BE2C (cell line): ENCODE measurements at regions not wholly inside any gene's neighbourhood (a gene's known extent, or its start where the extent isn't known, plus 50 kb on each side); places are given as distances from the start of the nearest gene placed in this dataset.

Experiments used
- DNase-seq: peaks from one replicate; pipeline ENCODE4 v3.0.0-alpha.2; 2020
- H3K27me3 ChIP-seq: fragments of 250-450 bp; sonication (Bioruptor Pico); 2 replicates; pipeline ENCODE4 v1.5.1; 2020; ENCODE audit warnings: mild to moderate bottlenecking
- H3K36me3 ChIP-seq: fragments of 250-450 bp; sonication (Bioruptor Pico); 2 replicates; pipeline ENCODE4 v1.5.1; 2020; ENCODE audit warnings: mild to moderate bottlenecking
- H3K4me1 ChIP-seq: fragments of 250-450 bp; sonication (Bioruptor Pico); 2 replicates; pipeline ENCODE4 v1.5.1; 2020
- H3K4me3 ChIP-seq: 2 replicates; pipeline ENCODE4 v1.5.1; 2011; ENCODE audit warnings: low read depth, low read length
- H3K9me3 ChIP-seq: fragments of 250-450 bp; sonication (Bioruptor Pico); 2 replicates; pipeline ENCODE4 v1.5.1; 2020
- TF ChIP-seq, protein P1 (sequence below): IDR thresholded peaks from 2 replicates; pipeline ENCODE4 v1.5.1; 2012; ENCODE audit warnings: mild to moderate bottlenecking, low read depth, low read length

DNA sequence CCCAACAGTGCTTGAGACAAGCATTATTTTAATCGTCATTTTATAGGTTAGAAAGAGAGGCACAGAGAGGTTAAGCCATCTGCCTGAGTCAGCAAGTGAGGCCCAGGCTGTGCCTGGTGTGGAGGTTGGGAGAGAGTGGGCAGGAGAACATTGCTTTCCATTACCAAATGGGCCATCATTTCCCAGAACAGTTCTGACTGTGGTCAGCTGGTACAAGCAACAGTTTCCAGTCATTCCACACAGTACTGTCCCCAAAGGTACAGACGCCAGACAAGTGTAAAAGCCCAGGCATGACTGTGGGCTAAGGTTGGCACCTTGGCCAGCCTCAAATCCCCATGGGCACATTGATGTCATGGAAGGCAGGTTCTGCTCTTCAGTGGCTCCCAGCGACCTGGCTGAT, 98.2 kb upstream of the LCLAT1 start:
- H3K4me3 ChIP-seq, result no peak overlapping the region
- TF ChIP-seq, protein P1, sequence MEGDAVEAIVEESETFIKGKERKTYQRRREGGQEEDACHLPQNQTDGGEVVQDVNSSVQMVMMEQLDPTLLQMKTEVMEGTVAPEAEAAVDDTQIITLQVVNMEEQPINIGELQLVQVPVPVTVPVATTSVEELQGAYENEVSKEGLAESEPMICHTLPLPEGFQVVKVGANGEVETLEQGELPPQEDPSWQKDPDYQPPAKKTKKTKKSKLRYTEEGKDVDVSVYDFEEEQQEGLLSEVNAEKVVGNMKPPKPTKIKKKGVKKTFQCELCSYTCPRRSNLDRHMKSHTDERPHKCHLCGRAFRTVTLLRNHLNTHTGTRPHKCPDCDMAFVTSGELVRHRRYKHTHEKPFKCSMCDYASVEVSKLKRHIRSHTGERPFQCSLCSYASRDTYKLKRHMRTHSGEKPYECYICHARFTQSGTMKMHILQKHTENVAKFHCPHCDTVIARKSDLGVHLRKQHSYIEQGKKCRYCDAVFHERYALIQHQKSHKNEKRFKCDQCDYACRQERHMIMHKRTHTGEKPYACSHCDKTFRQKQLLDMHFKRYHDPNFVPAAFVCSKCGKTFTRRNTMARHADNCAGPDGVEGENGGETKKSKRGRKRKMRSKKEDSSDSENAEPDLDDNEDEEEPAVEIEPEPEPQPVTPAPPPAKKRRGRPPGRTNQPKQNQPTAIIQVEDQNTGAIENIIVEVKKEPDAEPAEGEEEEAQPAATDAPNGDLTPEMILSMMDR, result no peak
- H3K9me3 ChIP-seq, result no peaks in the 10 kb centered on the region
- no peaks in the 10 kb centered on the region for H3K4me1 ChIP-seq
- H3K36me3 ChIP-seq, result no peaks in the 10 kb centered on the region
- DNase-seq, result no peak
- no peaks in the 10 kb centered on the region for H3K27me3 ChIP-seq

DNA sequence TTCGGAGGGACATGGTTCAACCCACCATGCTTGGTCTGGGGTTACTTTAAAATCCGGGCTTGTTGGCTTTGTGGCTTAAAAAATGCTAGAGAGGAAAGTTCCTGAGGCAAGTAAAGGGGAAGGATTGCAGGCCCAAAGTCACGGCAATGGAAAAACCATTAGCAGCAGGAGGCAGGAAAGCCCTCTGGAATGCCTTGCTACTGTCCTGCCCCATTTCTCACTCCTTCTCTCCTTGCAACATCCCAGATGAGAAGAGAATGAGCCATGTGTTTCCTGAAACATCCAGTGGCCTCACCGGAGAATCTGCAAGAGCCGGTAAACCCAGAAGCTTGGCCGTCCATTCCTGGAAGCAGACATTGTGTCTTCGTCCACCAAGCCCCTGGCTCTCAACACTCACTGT, 97.4 kb upstream of the LCLAT1 start:
- Histone ChIP-seq H3K36me3 (no peaks in the 10 kb centered on the region), H3K27me3 (no peaks in the 10 kb centered on the region), H3K9me3 (no peaks in the 10 kb centered on the region), H3K4me1 (no peaks in the 10 kb centered on the region), H3K4me3 (no peak overlapping the region)
- no peak for DNase-seq
- TF ChIP-seq, protein P1, result no peak

DNA sequence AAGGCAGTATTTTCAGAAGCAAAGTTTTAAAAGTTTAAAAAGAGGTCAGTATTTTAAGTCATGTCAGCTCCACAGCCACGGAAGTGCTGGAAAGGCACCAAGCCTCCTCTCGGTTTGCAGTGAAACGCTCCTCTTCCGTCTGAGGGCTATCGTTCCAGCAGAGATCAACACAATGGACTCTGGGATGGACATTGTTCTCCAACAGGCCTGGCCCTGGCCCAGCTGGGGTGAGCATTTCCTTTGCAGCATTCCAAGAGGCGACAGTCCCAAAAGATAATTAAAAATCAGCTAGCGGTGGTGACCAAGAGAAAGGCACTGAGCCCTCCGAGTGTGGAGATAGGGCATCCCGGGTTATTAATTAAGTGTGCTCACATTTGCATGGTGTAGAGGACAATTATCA, 95.9 kb upstream of the LCLAT1 start:
- Histone ChIP-seq H3K9me3 (no peaks in the 10 kb centered on the region), H3K36me3 (no peaks in the 10 kb centered on the region), H3K4me3 (no peak overlapping the region), H3K27me3 (no peaks in the 10 kb centered on the region), H3K4me1 (no peaks in the 10 kb centered on the region)
- TF ChIP-seq, protein P1, result no peak
- no peak for DNase-seq

DNA sequence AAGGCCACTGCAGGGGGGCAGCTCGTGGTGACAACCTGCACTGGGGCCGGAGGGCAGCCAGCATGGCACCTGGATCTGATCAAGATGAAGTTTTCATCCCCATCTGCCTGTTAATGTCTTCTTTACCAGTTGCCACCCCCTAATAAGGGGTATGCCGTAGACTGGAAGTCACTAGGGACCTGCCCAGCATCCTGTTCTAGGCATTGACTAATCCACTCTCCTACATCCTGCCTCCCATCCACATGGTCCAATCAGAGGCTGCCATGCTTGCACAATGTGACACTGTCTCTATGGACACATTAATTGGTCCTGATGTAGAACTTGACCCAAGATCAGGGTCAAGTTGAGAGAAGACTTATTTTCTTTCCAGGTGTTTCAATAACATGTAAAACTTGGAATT, 95.1 kb upstream of the LCLAT1 start:
- Histone ChIP-seq H3K4me3 (no peak overlapping the region), H3K9me3 (no peaks in the 10 kb centered on the region), H3K36me3 (no peaks in the 10 kb centered on the region), H3K4me1 (no peaks in the 10 kb centered on the region), H3K27me3 (no peaks in the 10 kb centered on the region)
- DNase-seq, result no peak
- TF ChIP-seq, protein P1, result no peak

DNA sequence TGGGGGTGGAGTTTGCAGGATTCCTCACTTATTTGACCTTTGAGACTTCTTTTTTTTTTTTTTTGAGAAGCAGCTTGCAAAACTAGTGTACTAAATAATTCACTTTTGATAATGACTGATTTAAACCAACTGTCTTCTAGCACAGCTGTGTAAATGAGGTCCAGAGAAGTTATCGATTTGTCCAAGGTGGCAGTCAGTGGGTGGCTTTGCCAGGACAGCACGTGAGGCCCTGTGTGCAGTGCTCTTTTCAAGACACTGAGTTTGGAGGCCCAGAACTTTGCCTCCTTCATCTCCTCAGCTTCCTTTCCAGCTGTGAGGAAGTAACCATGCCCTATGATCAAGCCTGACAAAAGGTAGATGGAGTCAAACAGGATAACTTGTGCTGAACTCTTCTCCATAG, 92.9 kb upstream of the LCLAT1 start:
- TF ChIP-seq, protein P1, result no peak
- no peaks in the 10 kb centered on the region for H3K4me1 ChIP-seq

DNA sequence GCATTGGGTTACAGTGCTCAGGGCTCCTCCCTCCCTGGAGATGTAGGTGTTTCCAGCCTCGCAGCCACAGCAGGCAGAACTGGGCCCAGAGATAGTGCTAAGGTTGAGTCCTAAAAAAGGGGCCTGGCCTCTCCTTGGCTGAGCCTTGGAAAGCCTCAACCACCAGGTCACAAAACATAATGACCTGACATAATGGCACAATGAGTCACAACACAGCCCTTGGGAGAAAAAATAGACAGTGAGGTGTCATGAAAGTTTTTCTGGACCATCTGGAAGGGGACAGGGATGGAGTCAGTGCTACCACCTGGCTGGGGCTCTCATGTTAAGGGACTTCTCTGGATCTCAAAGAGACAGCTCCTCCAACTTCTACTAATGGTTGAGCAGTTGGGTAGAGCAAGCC, 92.4 kb upstream of the LCLAT1 start:
- DNase-seq, result no peak
- TF ChIP-seq, protein P1, result no peak
- Histone ChIP-seq H3K4me1 (no peaks in the 10 kb centered on the region), H3K4me3 (no peak overlapping the region), H3K27me3 (no peaks in the 10 kb centered on the region), H3K9me3 (no peaks in the 10 kb centered on the region), H3K36me3 (no peaks in the 10 kb centered on the region)

More for the DNA sequence above, 92.9 kb upstream of the LCLAT1 start:
- no peak for DNase-seq
- Histone ChIP-seq H3K36me3 (no peaks in the 10 kb centered on the region), H3K9me3 (no peaks in the 10 kb centered on the region), H3K4me3 (no peak overlapping the region), H3K27me3 (no peaks in the 10 kb centered on the region)
